HG03521 (cell line): ENCODE measurements at regions not wholly inside any gene's neighbourhood (a gene's known extent, or its start where the extent isn't known, plus 50 kb on each side); places are given as distances from the start of the nearest gene placed in this dataset.

Experiments
- ATAC-seq: cut with Tn5 transposase; IDR thresholded peaks from one replicate; pipeline ENCODE4 v1.9.1; 2021; ENCODE audit warnings: mild to moderate bottlenecking, moderate library complexity; ENCODE audit not compliant: unreplicated experiment

GRCh38 chr10:8586504-8586903 lies 532.0 kb downstream of the GATA3 start:
- no peak for ATAC-seq

GRCh38 chr10:8588135-8588534 lies 533.6 kb downstream of the GATA3 start:
- no peak for ATAC-seq

GRCh38 chr10:8590518-8590917 lies 536.0 kb downstream of the GATA3 start:
- ATAC-seq: no peak

- ATAC-seq: no peak
Observed at GRCh38 chr10:8591640-8592039, 537.2 kb downstream of the GATA3 start.

- ATAC-seq: no peak
Observed at GRCh38 chr10:8594176-8594575, 539.7 kb downstream of the GATA3 start.

- ATAC-seq: no peak
Observed at GRCh38 chr10:8594711-8595110, 540.2 kb downstream of the GATA3 start.

- ATAC-seq: no peak
Observed at GRCh38 chr10:8595140-8595539, 540.7 kb downstream of the GATA3 start.

- no peak for ATAC-seq
Observed at GRCh38 chr10:8596929-8597472, 542.5 kb downstream of the GATA3 start.

GRCh38 chr10:8600192-8600591 lies 545.7 kb downstream of the GATA3 start:
- ATAC-seq: no peak

- no peak for ATAC-seq
Observed at GRCh38 chr10:8602821-8603220, 548.3 kb downstream of the GATA3 start.

- no peak for ATAC-seq
Observed at GRCh38 chr10:8614054-8614565, 559.6 kb downstream of the GATA3 start.

- no peak for ATAC-seq
Observed at GRCh38 chr10:8615118-8615517, 560.6 kb downstream of the GATA3 start.

GRCh38 chr10:8616166-8616565 lies 561.7 kb downstream of the GATA3 start:
- no peak for ATAC-seq

- ATAC-seq: no peak
Observed at GRCh38 chr10:8617792-8618191, 563.3 kb downstream of the GATA3 start.

GRCh38 chr10:8618834-8619233 lies 564.3 kb downstream of the GATA3 start:
- no peak for ATAC-seq

GRCh38 chr10:8628351-8628750 lies 573.9 kb downstream of the GATA3 start:
- no peak for ATAC-seq

- ATAC-seq: no peak
Observed at GRCh38 chr10:8633909-8634308, 579.4 kb downstream of the GATA3 start.

GRCh38 chr10:8636371-8636770 lies 581.9 kb downstream of the GATA3 start:
- ATAC-seq: no peak

GRCh38 chr10:8637640-8638039 lies 583.2 kb downstream of the GATA3 start:
- no peak for ATAC-seq

GRCh38 chr10:8638088-8638672 lies 583.7 kb downstream of the GATA3 start:
- ATAC-seq: no peak

GRCh38 chr10:8639486-8640185 lies 585.1 kb downstream of the GATA3 start:
- ATAC-seq: no peak

GRCh38 chr10:8640301-8640700 lies 585.8 kb downstream of the GATA3 start:
- no peak for ATAC-seq
